Endothelial cell (in vitro differentiated cells): ENCODE measurements at regions not wholly inside any gene's neighbourhood (a gene's known extent, or its start where the extent isn't known, plus 50 kb on each side); places are given as distances from the start of the nearest gene placed in this dataset.
"Not testable (repeated sequence)": the region's sequence is repeated elsewhere in the genome, so short reads cannot be mapped to it uniquely, and the experiment has no call there.

ENCODE experiments used
- DNase-seq: peaks from one replicate; pipeline ENCODE4 v3.0.0; 2021; ENCODE audit warnings: low spot score
- H3K27ac Mint-ChIP-seq: one replicate; pipeline ENCODE4 v1.8.0; 2021; ENCODE audit warnings: mixed read lengths, inconsistent platforms; ENCODE audit not compliant: unreplicated experiment
- H3K27me3 Mint-ChIP-seq: one replicate; pipeline ENCODE4 v1.8.0; 2021; ENCODE audit warnings: mild to moderate bottlenecking, moderate library complexity, mixed read lengths, inconsistent platforms; ENCODE audit not compliant: unreplicated experiment
- H3K36me3 Mint-ChIP-seq: one replicate; pipeline ENCODE4 v1.8.0; 2021; ENCODE audit warnings: mild to moderate bottlenecking, low read depth, mixed read lengths, inconsistent platforms; ENCODE audit not compliant: unreplicated experiment
- H3K4me1 Mint-ChIP-seq: one replicate; pipeline ENCODE4 v1.8.0; 2021; ENCODE audit warnings: mild to moderate bottlenecking, mixed read lengths, inconsistent platforms; ENCODE audit not compliant: unreplicated experiment
- H3K4me3 Mint-ChIP-seq: one replicate; pipeline ENCODE4 v1.8.0; 2021; ENCODE audit warnings: mild to moderate bottlenecking, mixed read lengths, inconsistent platforms; ENCODE audit not compliant: unreplicated experiment
- H3K9me3 Mint-ChIP-seq: one replicate; pipeline ENCODE4 v1.8.0; 2021; ENCODE audit warnings: mixed read lengths, inconsistent platforms; ENCODE audit not compliant: unreplicated experiment
- TF ChIP-seq, protein P1 (sequence below): fragments of 200-600 bp; sonication (generic); IDR thresholded peaks from one replicate; pipeline ENCODE4 v1.5.0; 2021; ENCODE audit warnings: antibody characterized with exemption; ENCODE audit not compliant: unreplicated experiment

DNA sequence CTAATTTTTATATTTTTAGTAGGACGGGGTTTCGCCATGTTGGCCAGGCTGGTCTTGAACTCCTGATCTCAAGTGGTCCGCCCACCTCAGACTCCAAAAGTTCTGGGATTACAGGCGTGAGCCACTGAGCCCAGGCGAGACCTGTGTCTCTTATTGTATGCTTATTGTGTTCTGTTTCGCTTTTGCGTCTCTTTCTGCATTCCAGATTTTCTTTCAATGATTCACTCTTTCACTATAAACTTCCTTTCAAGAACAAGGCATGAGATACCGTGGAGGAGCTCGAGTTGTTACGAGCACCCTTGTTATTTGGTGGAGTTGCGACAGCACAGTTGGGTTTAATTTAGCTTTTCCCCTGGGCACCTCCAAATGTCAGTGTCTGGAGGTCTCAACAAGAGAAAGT is 366.7 kb upstream of the FAT1 start:
- H3K4me1 Mint-ChIP-seq: no peaks in the 10 kb centered on the region
- H3K4me3 Mint-ChIP-seq: no peak overlapping the region
- TF ChIP-seq, protein P1, sequence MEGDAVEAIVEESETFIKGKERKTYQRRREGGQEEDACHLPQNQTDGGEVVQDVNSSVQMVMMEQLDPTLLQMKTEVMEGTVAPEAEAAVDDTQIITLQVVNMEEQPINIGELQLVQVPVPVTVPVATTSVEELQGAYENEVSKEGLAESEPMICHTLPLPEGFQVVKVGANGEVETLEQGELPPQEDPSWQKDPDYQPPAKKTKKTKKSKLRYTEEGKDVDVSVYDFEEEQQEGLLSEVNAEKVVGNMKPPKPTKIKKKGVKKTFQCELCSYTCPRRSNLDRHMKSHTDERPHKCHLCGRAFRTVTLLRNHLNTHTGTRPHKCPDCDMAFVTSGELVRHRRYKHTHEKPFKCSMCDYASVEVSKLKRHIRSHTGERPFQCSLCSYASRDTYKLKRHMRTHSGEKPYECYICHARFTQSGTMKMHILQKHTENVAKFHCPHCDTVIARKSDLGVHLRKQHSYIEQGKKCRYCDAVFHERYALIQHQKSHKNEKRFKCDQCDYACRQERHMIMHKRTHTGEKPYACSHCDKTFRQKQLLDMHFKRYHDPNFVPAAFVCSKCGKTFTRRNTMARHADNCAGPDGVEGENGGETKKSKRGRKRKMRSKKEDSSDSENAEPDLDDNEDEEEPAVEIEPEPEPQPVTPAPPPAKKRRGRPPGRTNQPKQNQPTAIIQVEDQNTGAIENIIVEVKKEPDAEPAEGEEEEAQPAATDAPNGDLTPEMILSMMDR: no peak
- H3K36me3 Mint-ChIP-seq: no peaks in the 10 kb centered on the region
- DNase-seq: no peak
- H3K9me3 Mint-ChIP-seq: no peaks in the 10 kb centered on the region
- no peak overlapping the region for H3K27ac Mint-ChIP-seq
- no peaks in the 10 kb centered on the region for H3K27me3 Mint-ChIP-seq

DNA sequence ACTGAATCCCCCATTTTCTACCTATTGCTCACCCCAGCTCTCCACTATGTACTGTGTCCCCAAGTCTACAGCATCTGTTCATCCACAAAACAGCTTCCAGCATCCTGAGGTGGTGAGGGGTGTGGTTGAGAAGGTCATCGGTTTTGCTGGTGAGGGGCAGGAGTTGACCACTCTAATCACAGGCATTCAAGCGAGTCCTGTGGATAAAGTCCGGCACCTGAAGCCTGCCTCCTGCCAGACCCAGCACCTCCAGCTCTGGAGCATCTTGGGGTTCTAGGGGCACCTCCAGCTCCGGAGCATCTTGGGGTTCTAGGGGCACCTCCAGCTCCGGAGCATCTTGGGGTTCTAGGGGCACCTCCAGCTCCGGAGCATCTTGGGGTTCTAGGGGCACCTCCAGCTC is 367.2 kb upstream of the FAT1 start:
- H3K27me3 Mint-ChIP-seq, H3K4me3 Mint-ChIP-seq, H3K9me3 Mint-ChIP-seq, H3K4me1 Mint-ChIP-seq, DNase-seq, H3K36me3 Mint-ChIP-seq, H3K27ac Mint-ChIP-seq: not testable (repeated sequence)

DNA sequence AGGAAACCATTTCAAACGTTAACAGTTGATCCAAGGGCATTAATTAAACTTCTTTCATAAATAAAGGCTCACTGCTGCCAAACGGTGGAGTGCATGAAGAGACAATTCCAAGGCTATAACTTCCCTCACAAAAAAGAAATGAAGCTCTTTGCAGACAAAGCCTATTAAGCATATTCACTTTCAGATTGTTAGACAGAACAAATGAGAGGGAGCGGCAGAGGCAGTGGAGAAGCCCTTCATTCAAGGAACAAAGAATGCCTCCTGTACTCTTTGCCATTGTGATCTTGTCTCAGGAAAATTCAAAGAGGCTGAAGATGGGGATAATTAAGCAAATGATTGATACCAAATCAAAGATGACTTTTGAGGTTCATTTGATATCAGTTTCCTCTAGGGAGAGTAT is 370.5 kb upstream of the FAT1 start:
- H3K27ac Mint-ChIP-seq: no peak overlapping the region
- H3K36me3 Mint-ChIP-seq: peaks cover 4% of the 10 kb centered on the region
- no peaks in the 10 kb centered on the region for H3K4me1 Mint-ChIP-seq
- no peaks in the 10 kb centered on the region for H3K9me3 Mint-ChIP-seq
- DNase-seq: no peak
- TF ChIP-seq, protein P1: no peak
- no peaks in the 10 kb centered on the region for H3K27me3 Mint-ChIP-seq
- H3K4me3 Mint-ChIP-seq: no peak overlapping the region

DNA sequence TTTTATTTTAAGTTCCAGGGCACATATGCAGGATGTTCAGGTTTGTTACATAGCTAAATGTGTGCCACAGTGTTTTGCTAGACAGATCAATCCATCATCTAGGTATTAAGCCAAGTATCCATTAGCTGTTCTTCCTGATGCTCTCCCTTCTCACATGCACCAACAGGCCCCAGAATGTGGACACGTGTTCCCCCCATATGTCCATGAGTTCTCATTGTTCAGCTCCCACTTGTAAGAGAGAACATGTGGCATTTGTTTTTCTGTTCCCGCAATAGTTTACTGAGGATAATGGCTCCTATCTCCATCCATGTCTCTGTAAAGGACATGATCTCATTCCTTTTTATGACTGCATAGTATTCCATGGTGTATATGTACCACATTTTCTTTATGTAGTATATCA is 374.8 kb upstream of the FAT1 start:
- H3K36me3 Mint-ChIP-seq: peaks cover 4% of the 10 kb centered on the region
- no peaks in the 10 kb centered on the region for H3K27me3 Mint-ChIP-seq
- no peak for DNase-seq
- no peak overlapping the region for H3K27ac Mint-ChIP-seq
- no peaks in the 10 kb centered on the region for H3K9me3 Mint-ChIP-seq
- H3K4me1 Mint-ChIP-seq: no peaks in the 10 kb centered on the region
- no peak overlapping the region for H3K4me3 Mint-ChIP-seq
- TF ChIP-seq, protein P1: no peak

DNA sequence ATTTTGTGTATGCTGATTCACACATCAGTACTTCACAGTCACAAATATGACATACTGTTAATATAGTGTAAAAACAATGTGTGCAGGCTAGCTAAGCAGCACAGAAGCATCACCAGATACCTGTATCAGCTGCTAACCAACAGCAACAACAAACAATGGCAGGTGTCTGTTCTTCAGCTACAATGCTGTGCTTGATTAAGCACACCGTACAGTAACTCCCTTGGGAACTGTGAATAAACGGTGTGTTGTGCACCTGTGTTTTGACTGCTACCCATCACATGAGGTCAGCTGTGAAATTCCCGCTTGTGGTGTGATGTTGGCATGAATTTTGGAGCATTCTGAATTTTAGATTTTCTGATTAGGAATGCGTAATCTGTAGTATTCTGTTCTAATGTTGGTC is 379.7 kb upstream of the FAT1 start:
- H3K36me3 Mint-ChIP-seq: peaks cover 2% of the 10 kb centered on the region
- DNase-seq: no peak
- H3K4me3 Mint-ChIP-seq: no peak overlapping the region
- no peaks in the 10 kb centered on the region for H3K27me3 Mint-ChIP-seq
- peaks cover 7% of the 10 kb centered on the region for H3K4me1 Mint-ChIP-seq
- TF ChIP-seq, protein P1: no peak
- H3K9me3 Mint-ChIP-seq: no peaks in the 10 kb centered on the region
- H3K27ac Mint-ChIP-seq: no peak overlapping the region

DNA sequence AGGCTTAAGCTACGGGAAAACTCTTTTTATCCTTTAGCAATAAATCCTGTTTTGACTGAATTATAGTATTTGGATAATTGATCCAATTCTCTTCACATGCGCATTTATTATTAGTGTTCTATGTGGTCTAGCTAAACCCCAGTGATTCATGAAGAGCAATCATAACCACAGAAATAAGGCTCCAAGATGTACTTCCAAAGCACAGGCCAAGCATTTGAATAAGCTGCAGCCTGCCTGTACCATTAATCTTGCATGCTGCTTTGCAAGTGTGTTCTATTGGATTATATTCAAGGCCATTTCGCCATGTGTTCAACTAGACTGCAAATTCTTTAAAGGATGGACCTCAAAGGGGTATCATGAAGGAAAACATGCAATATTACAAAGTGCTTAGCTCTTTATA is 385.2 kb upstream of the FAT1 start:
- H3K4me3 Mint-ChIP-seq: no peak overlapping the region
- no peaks in the 10 kb centered on the region for H3K27me3 Mint-ChIP-seq
- no peak overlapping the region for H3K27ac Mint-ChIP-seq
- peaks cover 7% of the 10 kb centered on the region for H3K4me1 Mint-ChIP-seq
- no peaks in the 10 kb centered on the region for H3K36me3 Mint-ChIP-seq
- TF ChIP-seq, protein P1: no peak
- no peaks in the 10 kb centered on the region for H3K9me3 Mint-ChIP-seq
- no peak for DNase-seq
